ENCODE measurements at regions not wholly inside any gene's neighbourhood (a gene's known extent, or its start where the extent isn't known, plus 50 kb on each side); places are given as distances from the start of the nearest gene placed in this dataset.

- TF ChIP-seq CTCF (conservative IDR thresholded peaks at IDR 0.05; ENCODE audit: low read length) (no peak), EZH2phosphoT487 (IDR thresholded peaks at IDR 0.05; ENCODE audit: borderline replicate concordance) (no peak)
Observed at GRCh38 chr9:107759009-107759822, 269.6 kb upstream of the KLF4 start.

Measured in Loucy (cell line).